Epidermal melanocyte (primary cell): ENCODE measurements at regions not wholly inside any gene's neighbourhood (a gene's known extent, or its start where the extent isn't known, plus 50 kb on each side); places are given as distances from the start of the nearest gene placed in this dataset.

ENCODE experiments used
- DNase-seq: peaks from one replicate; pipeline ENCODE4 v3.0.0; 2011; ENCODE audit warnings: low spot score; ENCODE audit not compliant: insufficient read length

DNA sequence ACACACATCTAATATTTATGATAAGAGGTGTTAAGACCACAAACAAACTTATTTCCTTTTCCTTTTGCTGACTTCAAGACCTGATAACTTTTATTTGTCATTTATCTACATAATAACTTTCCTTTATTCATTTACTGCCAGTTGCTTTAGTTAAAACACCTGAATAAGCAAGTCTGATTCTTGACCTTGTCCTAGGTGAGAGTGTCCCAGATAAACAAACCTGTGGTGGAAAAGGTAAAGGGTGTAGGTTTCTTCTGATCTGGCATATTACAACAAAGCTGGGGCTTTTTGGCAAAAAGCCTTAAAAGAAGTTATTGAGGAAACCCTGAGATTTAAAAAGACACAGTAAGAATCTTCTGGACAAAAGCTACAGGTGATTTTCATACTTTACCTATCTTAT lies 191.5 kb downstream of the ZBBX start:
- DNase-seq, result no peak

DNA sequence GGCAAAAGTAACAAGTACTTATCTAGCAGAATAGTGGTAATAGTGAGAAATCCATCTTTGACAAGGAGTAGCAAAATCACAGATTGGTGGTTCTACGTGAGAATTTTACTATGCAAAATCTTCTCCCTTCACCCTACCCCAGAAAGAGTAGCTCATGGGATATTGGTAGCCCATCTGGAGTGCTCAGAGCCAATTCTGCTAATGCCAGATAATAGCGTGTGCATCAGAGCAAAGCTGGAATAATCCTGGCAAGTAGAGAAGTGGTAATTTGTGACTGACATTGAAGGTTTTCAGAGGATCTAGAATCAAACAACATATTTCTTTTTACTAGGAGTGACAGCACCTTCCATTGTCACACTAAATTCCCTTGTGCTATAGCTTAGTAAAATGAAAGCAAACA lies 192.9 kb downstream of the ZBBX start:
- no peak for DNase-seq

DNA sequence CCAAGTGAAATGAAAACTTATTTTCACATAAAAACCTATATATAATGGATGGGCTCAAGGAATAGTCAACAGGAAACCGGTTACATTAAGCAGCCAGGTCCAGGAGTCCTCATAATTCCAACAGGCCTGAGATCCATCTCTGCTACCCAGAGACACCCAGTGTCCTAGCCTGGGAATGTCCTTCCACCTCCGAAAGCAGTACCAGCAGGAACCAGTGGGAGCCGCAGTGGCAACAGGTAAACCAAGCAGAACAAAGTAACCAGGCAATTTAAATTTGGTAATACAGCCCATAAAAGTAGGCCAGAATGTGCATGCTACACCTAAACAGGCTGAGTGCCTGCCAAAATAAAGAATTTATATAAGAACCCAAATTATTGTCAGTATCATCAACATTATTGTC lies 195.6 kb downstream of the ZBBX start:
- no peak for DNase-seq

GRCh38 chr3:167172377-167172776 lies 207.7 kb downstream of the ZBBX start:
- no peak for DNase-seq

DNA sequence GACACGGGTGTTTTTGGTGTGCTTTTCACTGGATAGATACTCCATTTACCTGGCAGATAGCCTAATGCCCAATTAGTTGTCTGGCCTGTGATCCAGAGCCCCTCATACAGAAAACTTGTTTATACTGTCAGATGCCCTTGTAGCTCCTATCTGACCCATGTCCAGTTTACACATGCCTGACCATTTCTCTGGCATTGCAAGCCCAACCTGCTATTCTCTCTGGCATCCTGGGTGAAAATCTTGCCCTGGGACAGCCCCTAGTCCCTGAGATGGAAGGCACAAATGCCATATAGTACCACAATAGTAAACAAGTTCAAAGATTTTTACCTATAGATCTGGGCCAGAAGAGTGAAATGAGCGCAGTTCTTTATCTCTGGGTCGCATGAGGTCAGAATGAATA lies 212.6 kb downstream of the ZBBX start:
- DNase-seq, result no peak

- no peak for DNase-seq
Measured at GRCh38 chr3:167166594-167167253, 213.4 kb downstream of the ZBBX start.

DNA sequence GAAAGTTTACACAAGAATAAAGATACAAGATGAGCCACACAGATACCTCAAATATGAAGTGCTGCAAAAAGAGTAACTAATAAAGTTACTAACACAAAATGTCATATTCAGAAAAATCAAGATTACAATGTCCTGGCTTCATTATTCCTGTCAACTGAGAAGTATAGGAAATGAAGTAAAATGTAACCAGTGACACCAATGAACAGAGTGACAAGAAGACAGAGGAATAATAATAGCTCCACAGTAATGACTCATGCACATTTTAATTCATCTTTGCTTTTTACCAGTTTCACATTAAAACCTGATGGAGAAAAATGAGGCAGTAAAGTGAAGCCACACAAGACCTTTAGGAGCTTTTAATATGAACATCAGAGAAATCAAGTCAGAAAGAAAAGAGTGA lies 214.1 kb downstream of the ZBBX start:
- no peak for DNase-seq

GRCh38 chr3:167163580-167163979 lies 216.5 kb downstream of the ZBBX start:
- DNase-seq, result no peak

DNA sequence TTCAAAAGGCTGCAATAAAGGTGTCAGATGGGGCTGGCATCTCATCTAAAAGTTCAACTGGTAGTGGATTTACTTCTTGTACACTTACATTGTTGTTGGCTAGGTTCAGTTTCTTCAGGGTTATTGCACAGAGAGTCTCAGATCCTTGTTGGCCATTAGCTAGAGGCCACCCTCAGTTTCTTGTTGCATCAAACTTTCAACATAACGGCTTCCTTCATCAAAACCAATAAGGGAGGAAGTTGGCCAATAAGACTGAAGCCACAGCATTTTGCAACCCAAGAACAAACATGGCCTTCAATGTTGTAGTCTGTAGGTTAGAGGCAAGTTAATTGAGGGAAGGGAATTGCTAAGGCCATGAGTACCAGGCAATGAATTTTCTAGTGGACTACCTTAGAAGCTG lies 218.0 kb downstream of the ZBBX start:
- DNase-seq, result no peak

GRCh38 chr3:167160781-167161180 lies 219.3 kb downstream of the ZBBX start:
- no peak for DNase-seq

- DNase-seq, result no peak
Measured at GRCh38 chr3:167151636-167152035, 228.5 kb downstream of the ZBBX start.

GRCh38 chr3:167148136-167148535 lies 232.0 kb downstream of the ZBBX start:
- no peak for DNase-seq

DNA sequence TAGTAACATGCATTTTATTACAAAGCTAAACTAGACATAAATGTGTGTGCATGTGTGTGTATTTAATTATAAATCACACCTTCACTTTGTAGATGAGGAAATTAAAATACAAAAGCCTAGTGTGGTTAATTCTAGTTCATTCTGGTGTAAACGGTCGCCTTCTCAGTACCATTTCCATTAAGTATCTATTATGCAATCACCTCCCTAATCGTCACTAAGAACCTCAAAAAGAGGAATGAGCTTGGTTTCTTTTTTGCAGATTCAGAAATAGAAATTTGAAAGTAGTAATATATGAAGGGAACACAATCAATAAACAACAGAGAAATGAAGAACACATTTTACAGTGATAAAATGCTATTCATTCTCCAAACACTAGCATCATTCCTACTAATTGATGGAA lies 233.2 kb downstream of the ZBBX start:
- no peak for DNase-seq

GRCh38 chr3:167125612-167126407 lies 254.3 kb downstream of the ZBBX start:
- no peak for DNase-seq

- DNase-seq, result no peak
Measured at GRCh38 chr3:167120828-167121227, 259.3 kb downstream of the ZBBX start.

GRCh38 chr3:167116120-167116922 lies 263.8 kb downstream of the ZBBX start:
- DNase-seq, result no peak

DNA sequence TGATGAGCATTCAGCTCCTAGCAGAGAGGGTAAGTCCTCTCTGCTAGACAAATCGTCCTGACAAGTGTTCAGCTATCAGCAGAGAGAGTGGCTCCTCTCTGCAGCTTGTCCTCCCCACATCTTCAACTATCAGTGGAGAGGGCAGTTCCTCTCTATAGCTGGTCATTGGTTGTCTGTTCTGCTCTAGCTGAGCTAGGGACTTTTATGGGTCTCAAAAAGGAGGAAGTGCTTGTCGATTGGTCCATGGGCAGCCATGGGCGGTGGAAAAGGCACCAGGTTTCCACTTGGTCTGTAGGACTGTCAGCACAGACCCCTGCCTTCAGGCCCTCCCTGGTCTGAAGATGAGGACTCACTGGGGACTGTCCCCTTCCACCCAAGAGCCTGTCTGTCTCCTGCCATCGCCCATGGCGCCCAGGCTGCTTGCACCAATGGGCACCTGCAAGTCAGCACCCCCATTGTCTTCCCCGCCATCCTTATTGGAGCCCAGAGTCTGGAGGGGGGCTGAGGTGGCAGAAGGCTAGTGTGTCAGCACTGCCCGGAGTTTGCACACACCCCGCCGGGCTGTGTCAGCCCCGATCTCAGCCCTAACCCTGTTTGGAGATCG lies 264.7 kb downstream of the ZBBX start:
- no peak for DNase-seq

DNA sequence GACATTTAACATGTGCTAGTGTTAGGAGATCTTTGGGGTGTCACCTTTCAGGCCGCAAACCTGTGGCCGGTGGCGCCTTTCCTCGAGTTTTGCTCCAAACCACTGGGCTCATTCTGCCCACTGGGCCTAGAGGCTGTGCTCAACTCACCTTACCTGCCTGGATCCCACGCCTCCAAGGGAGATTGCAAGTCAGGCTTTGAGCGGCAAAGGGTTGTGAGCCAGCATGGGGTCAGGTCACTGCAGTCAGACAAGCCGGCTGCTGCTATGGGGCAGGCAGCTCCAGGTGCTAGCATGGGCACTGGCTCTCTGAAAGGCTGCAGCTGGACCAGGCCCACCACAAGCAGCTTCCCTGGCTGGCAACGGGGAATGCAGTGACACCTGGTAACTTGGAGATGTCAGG lies 265.5 kb downstream of the ZBBX start:
- DNase-seq, result no peak

GRCh38 chr3:167113035-167113830 lies 266.9 kb downstream of the ZBBX start:
- DNase-seq, result no peak

DNA sequence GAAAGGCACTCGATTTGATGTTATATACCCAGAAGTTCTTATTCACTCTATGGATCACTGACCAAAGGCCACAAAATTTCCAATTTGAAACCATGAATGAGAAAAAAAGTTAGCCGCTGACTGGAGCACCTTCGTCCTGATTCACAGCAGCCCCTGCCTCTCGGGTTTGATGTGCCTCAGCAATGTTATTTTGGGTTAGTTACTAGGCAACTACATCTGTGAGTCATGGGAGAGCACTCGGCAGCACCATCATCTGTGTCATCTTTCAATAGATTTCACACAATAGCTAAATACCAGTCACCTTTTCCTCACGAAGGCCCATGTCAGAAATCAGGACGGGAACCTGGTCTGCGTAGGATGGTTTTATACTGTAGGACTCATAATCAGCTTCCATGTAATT lies 269.2 kb downstream of the ZBBX start:
- DNase-seq, result no peak

GRCh38 chr3:167109746-167110145 lies 270.4 kb downstream of the ZBBX start:
- no peak for DNase-seq
